KMS-11 (cell line): ENCODE measurements at regions not wholly inside any gene's neighbourhood (a gene's known extent, or its start where the extent isn't known, plus 50 kb on each side); places are given as distances from the start of the nearest gene placed in this dataset.

Experiments
- H2AFZ ChIP-seq: fragments of 200-600 bp; sonication (generic); 2 replicates; pipeline ENCODE4 v1.6.1; 2016; ENCODE audit warnings: antibody characterized with exemption, mixed run types, low read depth
- H3K27ac ChIP-seq: fragments of 200-600 bp; sonication (generic); 2 replicates; pipeline ENCODE4 v1.6.1; 2016; ENCODE audit warnings: mild to moderate bottlenecking, mixed run types
- H3K27me3 ChIP-seq: fragments of 200-600 bp; sonication (generic); 2 replicates; pipeline ENCODE4 v1.6.1; 2017; ENCODE audit warnings: mild to moderate bottlenecking, low read depth, mixed run types, moderate library complexity; ENCODE audit not compliant: insufficient read depth
- H3K36me3 ChIP-seq: fragments of 200-600 bp; sonication (generic); 2 replicates; pipeline ENCODE4 v1.6.1; 2017; ENCODE audit warnings: mild to moderate bottlenecking, mixed run types; ENCODE audit not compliant: insufficient read depth
- H3K4me1 ChIP-seq: fragments of 200-600 bp; sonication (generic); 2 replicates; pipeline ENCODE4 v1.6.1; 2016; ENCODE audit warnings: mild to moderate bottlenecking, low read depth, mixed run types; ENCODE audit not compliant: poor library complexity, severe bottlenecking
- H3K4me2 ChIP-seq: fragments of 200-600 bp; sonication (generic); 2 replicates; pipeline ENCODE4 v1.7.0; 2016; ENCODE audit warnings: mild to moderate bottlenecking, mixed run types
- H3K4me3 ChIP-seq: fragments of 200-600 bp; sonication (generic); IDR thresholded peaks from 2 replicates; pipeline ENCODE4 v1.6.1; 2017; ENCODE audit warnings: low read depth, low read length, mixed read lengths; ENCODE audit not compliant: insufficient read depth
- H3K79me2 ChIP-seq: fragments of 200-600 bp; sonication (generic); 2 replicates; pipeline ENCODE4 v1.6.1; 2016; ENCODE audit warnings: low read depth, mixed run types; ENCODE audit not compliant: insufficient read depth
- H3K9ac ChIP-seq: fragments of 200-600 bp; sonication (generic); 2 replicates; pipeline ENCODE4 v1.6.1; 2016; ENCODE audit warnings: mild to moderate bottlenecking, mixed run types
- H4K20me1 ChIP-seq: fragments of 200-600 bp; sonication (generic); 2 replicates; pipeline ENCODE4 v1.6.1; 2016; ENCODE audit warnings: mild to moderate bottlenecking, mixed run types; ENCODE audit not compliant: insufficient read depth
- CTCF ChIP-seq: fragments of 200-600 bp; sonication (generic); conservative IDR thresholded peaks from 2 replicates; pipeline ENCODE4 v1.6.1; 2017; ENCODE audit warnings: low read depth, mild to moderate bottlenecking, antibody characterized with exemption, low read length, moderate library complexity, mixed read lengths

- Histone ChIP-seq H3K9ac (no peak overlapping the region), H2AFZ (no peak overlapping the region), H3K27me3 (no peaks in the 10 kb centered on the region), H3K27ac (no peak overlapping the region), H3K4me2 (no peak overlapping the region), H4K20me1 (no peaks in the 10 kb centered on the region), H3K4me3 (no peak overlapping the region), H3K79me2 (no peaks in the 10 kb centered on the region), H3K36me3 (no peaks in the 10 kb centered on the region), H3K4me1 (no peaks in the 10 kb centered on the region)
- TF ChIP-seq CTCF = no peak
These were observed 179.5 kb downstream of the TFAP2A start for GRCh38 chr6:10235344-10235743.

GRCh38 chr6:10230531-10230930 lies 184.3 kb downstream of the TFAP2A start:
- H3K4me2 ChIP-seq = no peak overlapping the region
- no peaks in the 10 kb centered on the region for H3K79me2 ChIP-seq
- H3K9ac ChIP-seq = no peak overlapping the region
- H3K4me3 ChIP-seq = no peak overlapping the region
- no peak for TF ChIP-seq CTCF
- no peaks in the 10 kb centered on the region for H3K27me3 ChIP-seq
- H3K27ac ChIP-seq = no peak overlapping the region
- H4K20me1 ChIP-seq = no peaks in the 10 kb centered on the region
- no peak overlapping the region for H2AFZ ChIP-seq
- H3K4me1 ChIP-seq = no peaks in the 10 kb centered on the region
- H3K36me3 ChIP-seq = no peaks in the 10 kb centered on the region

GRCh38 chr6:10223841-10224240 lies 191.0 kb downstream of the TFAP2A start:
- Histone ChIP-seq H3K4me1 (no peaks in the 10 kb centered on the region), H2AFZ (no peak overlapping the region), H3K27me3 (no peaks in the 10 kb centered on the region)

GRCh38 chr6:10221178-10221577 lies 193.7 kb downstream of the TFAP2A start:
- TF ChIP-seq CTCF = no peak
- Histone ChIP-seq H3K27ac (no peak overlapping the region), H3K79me2 (no peaks in the 10 kb centered on the region), H3K4me1 (no peaks in the 10 kb centered on the region), H4K20me1 (no peaks in the 10 kb centered on the region), H3K27me3 (no peaks in the 10 kb centered on the region), H3K36me3 (no peaks in the 10 kb centered on the region), H3K4me3 (no peak overlapping the region), H3K4me2 (no peak overlapping the region), H3K9ac (no peak overlapping the region), H2AFZ (no peak overlapping the region)

More at GRCh38 chr6:10223841-10224240, 191.0 kb downstream of the TFAP2A start:
- Histone ChIP-seq H3K27ac (no peak overlapping the region), H4K20me1 (no peaks in the 10 kb centered on the region), H3K79me2 (no peaks in the 10 kb centered on the region), H3K4me3 (no peak overlapping the region), H3K9ac (no peak overlapping the region), H3K4me2 (no peak overlapping the region), H3K36me3 (no peaks in the 10 kb centered on the region)
- no peak for TF ChIP-seq CTCF
